HEK293 (cell line): ENCODE measurements at regions not wholly inside any gene's neighbourhood (a gene's known extent, or its start where the extent isn't known, plus 50 kb on each side); places are given as distances from the start of the nearest gene placed in this dataset.

Experiments used
- CTCF ChIA-PET: fragments of 350-600 bp; formaldehyde crosslinking; extraction: SDS; loops from one replicate; lab custom pipeline; 2021; ENCODE audit warnings: antibody characterized with exemption; lab: Yijun Ruan, JAX
- POLR2A ChIA-PET: fragments of 300-600 bp; formaldehyde crosslinking; extraction: SDS; loops from one replicate; lab custom pipeline; 2020; ENCODE audit warnings: antibody characterized with exemption, inconsistent platforms; lab: Yijun Ruan, JAX
- H3K27ac ChIP-seq: fragments of 200-500 bp; sonication (Bioruptor generic); 2 replicates; pipeline ENCODE4 v1.5.1; 2014; ENCODE audit warnings: low read depth, low read length, control low read depth, inconsistent platforms; ENCODE audit errors: extremely low read depth
- H3K36me3 ChIP-seq, 2 experiments: fragments of 200-500 bp in 1 of 2; sonication (Bioruptor generic) in 1 of 2; 1 replicate in 1 of 2; 2 replicates in 1 of 2; pipeline ENCODE4 v1.5.1; 2014 to 2017; ENCODE audit warnings: inconsistent platforms in 2 of 2, low read length in 2 of 2; ENCODE audit not compliant: control insufficient read depth in 2 of 2, insufficient read depth in 1 of 2
- H3K4me1 ChIP-seq: fragments of 200-500 bp; sonication (Bioruptor generic); 2 replicates; pipeline ENCODE4 v1.5.1; 2014; ENCODE audit warnings: mild to moderate bottlenecking, low read length, inconsistent platforms; ENCODE audit not compliant: control insufficient read depth, insufficient read depth
- H3K4me3 ChIP-seq: 2 replicates; pipeline ENCODE4 v1.5.1; 2011; ENCODE audit warnings: low read depth, mild to moderate bottlenecking, control low read depth, low read length, moderate library complexity
- H3K9me3 ChIP-seq: fragments of 200-500 bp; sonication (Bioruptor generic); 2 replicates; pipeline ENCODE4 v1.5.1; 2014; ENCODE audit warnings: low read depth, low read length, inconsistent platforms; ENCODE audit not compliant: control insufficient read depth, insufficient read depth
- AEBP2 ChIP-seq: fragments of 450-650 bp; formaldehyde crosslinking; IDR thresholded peaks from 2 replicates; pipeline ENCODE4 v1.5.1; 2016; ENCODE audit warnings: missing biosample characterization, missing genetic modification characterization, borderline replicate concordance
- BCL6B ChIP-seq: fragments of 450-650 bp; formaldehyde crosslinking; IDR thresholded peaks from 2 replicates; pipeline ENCODE4 v1.5.1; 2017; ENCODE audit warnings: missing biosample characterization, missing genetic modification characterization
- GFI1B ChIP-seq: fragments of 450-650 bp; formaldehyde crosslinking; IDR thresholded peaks from 2 replicates; pipeline ENCODE4 v1.5.1; 2016; ENCODE audit warnings: missing biosample characterization, missing genetic modification characterization
- OVOL3 ChIP-seq: fragments of 450-650 bp; formaldehyde crosslinking; IDR thresholded peaks from 2 replicates; pipeline ENCODE4 v1.5.1; 2016; ENCODE audit warnings: missing biosample characterization, missing genetic modification characterization
- ZFP69B ChIP-seq: fragments of 450-650 bp; formaldehyde crosslinking; IDR thresholded peaks from 2 replicates; pipeline ENCODE4 v1.5.1; 2016; ENCODE audit warnings: missing biosample characterization, missing genetic modification characterization
- ZNF169 ChIP-seq: fragments of 450-650 bp; formaldehyde crosslinking; IDR thresholded peaks from 2 replicates; pipeline ENCODE4 v1.5.1; 2016; ENCODE audit warnings: missing biosample characterization, missing genetic modification characterization
- ZNF292 ChIP-seq: fragments of 450-650 bp; formaldehyde crosslinking; IDR thresholded peaks from 2 replicates; pipeline ENCODE4 v1.5.1; 2016; ENCODE audit warnings: low read depth, missing biosample characterization, missing genetic modification characterization, borderline replicate concordance
- ZNF623 ChIP-seq: fragments of 450-650 bp; formaldehyde crosslinking; IDR thresholded peaks from 2 replicates; pipeline ENCODE4 v1.5.1; 2016; ENCODE audit warnings: missing biosample characterization, missing genetic modification characterization
- ZNF654 ChIP-seq: fragments of 450-650 bp; formaldehyde crosslinking; IDR thresholded peaks from 2 replicates; pipeline ENCODE4 v1.5.1; 2016; ENCODE audit warnings: low read depth, missing biosample characterization, missing genetic modification characterization
- ZNF76 ChIP-seq: fragments of 450-650 bp; formaldehyde crosslinking; IDR thresholded peaks from 2 replicates; pipeline ENCODE4; 2016; ENCODE audit warnings: low read depth, missing biosample characterization, missing genetic modification characterization, borderline replicate concordance
- ZSCAN5A ChIP-seq: fragments of 450-650 bp; formaldehyde crosslinking; IDR thresholded peaks from 2 replicates; pipeline ENCODE4 v1.5.1; 2016; ENCODE audit warnings: missing biosample characterization, missing genetic modification characterization
- TF ChIP-seq, protein P1 (sequence below): fragments of 450-650 bp; formaldehyde crosslinking; IDR thresholded peaks from 2 replicates; pipeline ENCODE4 v1.5.1; 2016; ENCODE audit warnings: missing biosample characterization, missing genetic modification characterization

DNA sequence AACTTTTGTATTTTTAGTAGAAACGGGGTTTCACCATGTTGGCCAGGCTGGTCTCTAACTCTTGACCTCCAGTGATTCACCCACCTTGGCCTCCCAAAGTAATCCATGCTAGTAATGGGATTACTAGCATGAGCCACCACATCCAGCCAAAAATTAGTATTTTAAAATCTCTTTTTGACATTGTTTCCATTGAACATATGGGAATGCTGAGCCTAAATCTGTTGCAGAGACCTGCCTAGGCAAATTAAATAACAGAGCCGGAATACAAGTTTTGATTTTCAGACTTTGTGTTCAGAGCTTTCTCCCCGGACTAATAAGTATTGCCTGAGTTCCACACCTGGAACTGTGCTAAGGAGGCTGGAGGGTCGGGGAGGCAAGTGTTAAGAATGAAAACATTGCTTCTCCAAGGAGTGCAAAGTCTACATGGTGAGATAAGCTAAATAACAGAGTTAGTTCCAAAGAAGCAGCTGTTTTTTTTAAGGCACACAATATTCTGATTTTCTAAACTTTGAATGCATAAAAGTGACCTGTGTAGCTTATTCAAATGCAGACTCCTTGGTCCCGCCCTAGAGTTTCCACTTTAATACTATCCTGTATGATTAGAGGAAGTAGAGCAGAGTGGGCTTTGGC, 150.6 kb upstream of the CELF4 start:
- Histone ChIP-seq H3K27ac (no peak overlapping the region), H3K4me3 (no peak overlapping the region), H3K9me3 (no peaks in the 10 kb centered on the region), H3K4me1 (no peaks in the 10 kb centered on the region), H3K36me3 (no peaks in the 10 kb centered on the region)
- POLR2A ChIA-PET: no interaction called here
- TF ChIP-seq BCL6B (tag by site-specific recombination) (no peak), ZNF292 (tag by site-specific recombination) (no peak), ZFP69B (tag by site-specific recombination) (no peak), ZNF654 (tag by site-specific recombination) (no peak), ZNF623 (tag by site-specific recombination) (no peak), ZNF169 (tag by site-specific recombination) (no peak)
- CTCF ChIA-PET: no interaction called here

DNA sequence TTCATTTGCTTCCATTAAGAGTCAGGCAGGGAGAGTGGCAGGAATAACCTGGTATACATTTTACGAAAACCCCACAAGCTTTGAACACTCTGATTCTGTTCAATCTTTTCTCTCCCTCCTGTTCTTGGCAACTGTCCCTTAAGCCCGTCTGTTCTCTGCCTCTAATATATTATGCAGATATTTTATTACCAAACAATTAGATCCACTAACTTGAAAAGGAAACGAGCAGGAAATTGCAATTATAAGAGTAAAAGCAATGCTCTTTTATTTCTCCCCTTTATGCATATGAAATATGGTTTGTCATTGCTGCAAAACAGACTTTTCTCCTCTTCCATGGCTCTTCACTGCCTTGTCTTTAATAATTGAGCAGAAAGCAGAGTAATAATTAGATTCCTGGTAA, 149.1 kb upstream of the CELF4 start:
- ChIA-PET POLR2A (no interaction called here), CTCF (interaction anchor here (0.6 kb wide), 1 partner anchor 37 kb away, joined by 4 read pairs; no protein-coding TSS in a partner anchor)
- no peaks in the 10 kb centered on the region for H3K36me3 ChIP-seq
- H3K4me1 ChIP-seq: no peaks in the 10 kb centered on the region
- H3K4me3 ChIP-seq: no peak overlapping the region
- no peak for TF ChIP-seq ZSCAN5A
- no peak for TF ChIP-seq AEBP2
- TF ChIP-seq, protein P1, sequence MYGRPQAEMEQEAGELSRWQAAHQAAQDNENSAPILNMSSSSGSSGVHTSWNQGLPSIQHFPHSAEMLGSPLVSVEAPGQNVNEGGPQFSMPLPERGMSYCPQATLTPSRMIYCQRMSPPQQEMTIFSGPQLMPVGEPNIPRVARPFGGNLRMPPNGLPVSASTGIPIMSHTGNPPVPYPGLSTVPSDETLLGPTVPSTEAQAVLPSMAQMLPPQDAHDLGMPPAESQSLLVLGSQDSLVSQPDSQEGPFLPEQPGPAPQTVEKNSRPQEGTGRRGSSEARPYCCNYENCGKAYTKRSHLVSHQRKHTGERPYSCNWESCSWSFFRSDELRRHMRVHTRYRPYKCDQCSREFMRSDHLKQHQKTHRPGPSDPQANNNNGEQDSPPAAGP (tag by site-specific recombination): no peak
- H3K27ac ChIP-seq: no peak overlapping the region
- no peaks in the 10 kb centered on the region for H3K9me3 ChIP-seq

DNA sequence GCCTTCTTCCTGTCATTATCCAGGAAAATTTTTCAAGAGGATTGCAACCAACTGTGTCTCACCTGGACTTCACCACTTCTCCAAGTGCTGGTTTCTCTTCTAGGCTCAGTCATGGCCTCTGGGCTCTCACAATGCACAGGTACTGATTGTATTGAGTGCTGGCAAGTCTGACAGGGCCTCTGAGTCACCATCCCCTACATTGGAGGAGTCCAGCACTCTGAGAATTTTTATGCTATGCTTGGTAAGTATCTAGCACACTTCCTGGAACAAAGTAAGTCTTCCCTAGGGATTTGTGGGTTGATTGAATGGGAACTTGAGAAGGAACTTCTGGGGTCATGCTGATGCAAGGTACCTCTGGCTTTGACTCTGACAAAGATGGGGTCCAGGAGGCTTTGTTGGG, 147.2 kb upstream of the CELF4 start:
- no peak overlapping the region for H3K27ac ChIP-seq
- ChIA-PET POLR2A (no interaction called here), CTCF (no interaction called here)
- no peaks in the 10 kb centered on the region for H3K36me3 ChIP-seq
- TF ChIP-seq ZNF76 (tag by site-specific recombination) (no peak), OVOL3 (tag by site-specific recombination) (no peak), GFI1B (tag by site-specific recombination) (no peak)
- no peaks in the 10 kb centered on the region for H3K4me1 ChIP-seq
- no peak overlapping the region for H3K4me3 ChIP-seq
- H3K9me3 ChIP-seq: no peaks in the 10 kb centered on the region
